C4-2B (cell line): ENCODE measurements at regions not wholly inside any gene's neighbourhood (a gene's known extent, or its start where the extent isn't known, plus 50 kb on each side); places are given as distances from the start of the nearest gene placed in this dataset.

Experiments used
- CTCF ChIP-seq: fragments of 450-650 bp; conservative IDR thresholded peaks from 2 replicates; pipeline ENCODE4 v1.5.1; 2017; ENCODE audit warnings: mild to moderate bottlenecking
- ZFX ChIP-seq: fragments of 450-650 bp; IDR thresholded peaks from 2 replicates; pipeline ENCODE4 v1.6.1; 2017

GRCh38 chr3:76684946-76685345 lies 355.0 kb upstream of the ROBO2 start:
- TF ChIP-seq CTCF, result no peak
- no peak for TF ChIP-seq ZFX
